ENCODE measurements at regions not wholly inside any gene's neighbourhood (a gene's known extent, or its start where the extent isn't known, plus 50 kb on each side); places are given as distances from the start of the nearest gene placed in this dataset.

DNA sequence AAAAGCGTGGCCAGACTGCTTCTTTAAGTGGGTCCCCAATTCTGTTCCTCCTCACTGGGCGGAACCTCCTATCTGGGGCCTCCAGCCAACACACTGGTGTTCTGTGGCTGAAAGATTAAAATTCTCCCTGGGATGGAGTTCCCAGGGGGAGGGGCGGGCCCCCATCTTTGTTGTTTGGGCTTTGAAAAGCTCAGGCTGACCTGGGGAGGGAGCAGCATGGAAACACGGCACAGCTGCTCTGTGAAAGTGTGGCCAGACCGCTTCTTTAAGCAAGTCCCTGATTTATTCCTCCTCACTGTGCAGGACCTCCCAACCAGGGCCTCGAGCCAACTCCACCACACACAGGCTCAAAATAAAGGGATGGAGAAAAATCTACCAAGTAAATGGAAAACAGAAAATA lies 219.5 kb downstream of the TMEM47 start:
- Mint-ChIP-seq H3K27me3 (ENCODE audit: unreplicated experiment) (no peaks in the 10 kb centered on the region), H3K27ac (ENCODE audit: unreplicated experiment) (no peak overlapping the region), H3K4me1 (ENCODE audit: unreplicated experiment) (no peaks in the 10 kb centered on the region), H3K36me3 (ENCODE audit: unreplicated experiment) (no peaks in the 10 kb centered on the region), H3K9me3 (ENCODE audit: unreplicated experiment) (peaks cover 11% of the 10 kb centered on the region), H3K4me3 (ENCODE audit: unreplicated experiment) (no peak overlapping the region)
- no peak for TF ChIP-seq CTCF (IDR thresholded peaks at IDR 0.05)
- no peak for DNase-seq (ENCODE audit: extremely low spot score, unreplicated experiment)

GRCh38 chrX:34426334-34426733 lies 230.8 kb downstream of the TMEM47 start:
- Mint-ChIP-seq H3K4me1 (ENCODE audit: unreplicated experiment) (no peaks in the 10 kb centered on the region), H3K9me3 (ENCODE audit: unreplicated experiment) (peaks cover 9% of the 10 kb centered on the region), H3K27ac (ENCODE audit: unreplicated experiment) (no peak overlapping the region), H3K4me3 (ENCODE audit: unreplicated experiment) (no peak overlapping the region), H3K27me3 (ENCODE audit: unreplicated experiment) (no peaks in the 10 kb centered on the region), H3K36me3 (ENCODE audit: unreplicated experiment) (no peaks in the 10 kb centered on the region)
- no peak for DNase-seq (ENCODE audit: extremely low spot score, unreplicated experiment)
- no peak for TF ChIP-seq CTCF (IDR thresholded peaks at IDR 0.05)

DNA sequence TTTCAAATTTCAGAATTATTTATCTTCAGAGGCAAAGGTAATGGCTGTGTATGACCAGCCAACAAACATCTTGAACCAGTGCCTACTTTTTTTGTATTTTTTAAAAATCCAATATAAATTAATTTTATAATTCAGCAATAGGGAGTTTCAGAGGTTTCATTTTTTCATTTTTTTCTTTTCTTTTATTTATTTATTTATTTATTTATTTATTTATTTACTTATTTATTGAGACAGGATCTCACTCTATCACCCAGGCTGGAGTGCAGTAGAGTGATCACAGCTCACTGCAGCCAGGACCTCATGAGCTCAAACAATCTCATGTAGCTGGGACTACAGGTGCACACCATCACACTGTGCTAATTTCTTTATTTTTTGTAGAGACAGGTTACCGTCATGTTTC lies 250.5 kb downstream of the TMEM47 start:
- Mint-ChIP-seq H3K4me3 (ENCODE audit: unreplicated experiment) (no peak overlapping the region), H3K4me1 (ENCODE audit: unreplicated experiment) (no peaks in the 10 kb centered on the region), H3K9me3 (ENCODE audit: unreplicated experiment) (peaks cover 3% of the 10 kb centered on the region), H3K27ac (ENCODE audit: unreplicated experiment) (no peak overlapping the region), H3K27me3 (ENCODE audit: unreplicated experiment) (no peaks in the 10 kb centered on the region), H3K36me3 (ENCODE audit: unreplicated experiment) (no peaks in the 10 kb centered on the region)
- no peak for TF ChIP-seq CTCF (IDR thresholded peaks at IDR 0.05)
- no peak for DNase-seq (ENCODE audit: extremely low spot score, unreplicated experiment)

GRCh38 chrX:34404386-34405070 lies 252.6 kb downstream of the TMEM47 start:
- no peak for TF ChIP-seq CTCF (IDR thresholded peaks at IDR 0.05)
- no peak overlapping the region for H3K27ac Mint-ChIP-seq (ENCODE audit: unreplicated experiment)
- H3K36me3 Mint-ChIP-seq (ENCODE audit: unreplicated experiment) = no peaks in the 10 kb centered on the region
- H3K4me1 Mint-ChIP-seq (ENCODE audit: unreplicated experiment) = no peaks in the 10 kb centered on the region
- DNase-seq (ENCODE audit: extremely low spot score, unreplicated experiment) = no peak
- no peak overlapping the region for H3K4me3 Mint-ChIP-seq (ENCODE audit: unreplicated experiment)
- no peaks in the 10 kb centered on the region for H3K27me3 Mint-ChIP-seq (ENCODE audit: unreplicated experiment)
- peaks cover 3% of the 10 kb centered on the region for H3K9me3 Mint-ChIP-seq (ENCODE audit: unreplicated experiment)

DNA sequence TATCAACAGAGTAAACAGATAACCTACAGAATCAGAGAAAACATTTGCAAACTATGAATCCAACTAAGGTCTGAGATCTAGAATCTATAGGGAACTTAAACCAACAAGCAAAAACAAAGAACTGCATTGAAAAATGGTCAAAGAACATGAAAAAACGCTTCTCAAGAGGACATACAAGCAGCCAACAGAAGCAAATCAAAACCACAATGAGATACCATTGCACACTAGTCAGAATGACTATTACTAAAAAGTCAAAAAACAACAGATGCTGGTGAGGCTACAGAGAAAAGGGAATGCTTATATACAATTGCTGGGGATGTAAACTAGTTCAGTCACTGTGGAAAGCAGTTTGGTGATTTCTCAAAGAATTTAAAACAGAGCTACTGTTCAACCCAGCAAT lies 255.7 kb downstream of the TMEM47 start:
- no peak overlapping the region for H3K4me3 Mint-ChIP-seq (ENCODE audit: unreplicated experiment)
- DNase-seq (ENCODE audit: extremely low spot score, unreplicated experiment) = no peak

More for the DNA sequence above, 255.7 kb downstream of the TMEM47 start:
- Mint-ChIP-seq H3K27ac (ENCODE audit: unreplicated experiment) (no peak overlapping the region), H3K9me3 (ENCODE audit: unreplicated experiment) (peaks cover 12% of the 10 kb centered on the region), H3K27me3 (ENCODE audit: unreplicated experiment) (no peaks in the 10 kb centered on the region), H3K36me3 (ENCODE audit: unreplicated experiment) (no peaks in the 10 kb centered on the region), H3K4me1 (ENCODE audit: unreplicated experiment) (no peaks in the 10 kb centered on the region)
- TF ChIP-seq CTCF (IDR thresholded peaks at IDR 0.05) = no peak
